Motor neuron (in vitro differentiated cells): ENCODE measurements at regions not wholly inside any gene's neighbourhood (a gene's known extent, or its start where the extent isn't known, plus 50 kb on each side); places are given as distances from the start of the nearest gene placed in this dataset.
"Not testable (repeated sequence)": the region's sequence is repeated elsewhere in the genome, so short reads cannot be mapped to it uniquely, and the experiment has no call there.

ENCODE experiments used
- ATAC-seq, 8 experiments: fragments of 200-7000 bp; cut with Tn5 transposase; replicated peaks in 6 of 8; 2 replicates each; pipeline ENCODE4 v1.8.0; 2021; ENCODE audit warnings: mild to moderate bottlenecking in 8 of 8, moderate library complexity in 8 of 8
- H3K27ac ChIP-seq, 2 donors: fragments of 250-450 bp; sonication (Bioruptor Pico); 2 replicates each; pipeline ENCODE4 v1.9.0; 2021; ENCODE audit warnings: antibody characterized with exemption in 2 of 2, mild to moderate bottlenecking in 2 of 2, moderate library complexity in 1 of 2
- H3K4me1 ChIP-seq, 2 donors: fragments of 250-450 bp; sonication (Bioruptor Pico); replicated peaks in 1 of 2; 2 replicates each; pipeline ENCODE4 v1.6.1; 2021; ENCODE audit warnings: antibody characterized with exemption in 2 of 2, mild to moderate bottlenecking in 2 of 2, moderate library complexity in 1 of 2
- H3K4me3 ChIP-seq, 5 donors: fragments of 250-450 bp; sonication (Bioruptor Pico); 2 replicates each; pipeline ENCODE4 v1.9.0; 2021; ENCODE audit warnings: antibody characterized with exemption in 5 of 5, mild to moderate bottlenecking in 5 of 5, moderate library complexity in 4 of 5
- WGBS, 10 experiments: fragments of 450-650 bp; shearing (Covaris generic); methylation state at CpG; one replicate each; pipeline ENCODE4 v1.0.0; 2022; 5-methylcytosine and 5-hydroxymethylcytosine counted together
- in situ Hi-C, 9 experiments: fragments of 400-800 bp; cut with MboI; loops; one replicate each; pipeline ENCODE4 v1.15.0; 2021; ENCODE audit warnings: low sequenced_read_pairs in 9 of 9, low pct_unique_long_range_greater_than_20kb in 2 of 9; ENCODE audit not compliant: unreplicated experiment in 9 of 9

DNA sequence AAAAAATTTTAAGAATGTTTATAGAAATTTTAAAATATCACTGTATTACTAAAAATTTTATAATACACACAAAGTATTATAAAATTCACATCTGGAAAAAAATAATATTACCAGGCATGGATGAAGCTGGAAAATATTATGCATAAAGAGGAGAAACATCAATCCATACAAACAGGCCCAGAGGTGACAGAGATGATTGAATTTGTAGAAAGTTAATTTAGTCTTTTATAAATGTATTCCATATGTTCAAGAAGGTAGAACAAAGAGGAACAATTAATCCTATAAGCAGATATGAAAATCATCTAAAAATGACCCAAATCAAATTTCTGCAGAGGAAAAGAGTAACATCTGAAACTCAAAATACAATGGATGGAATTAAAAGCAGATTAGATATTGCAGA, 605.2 kb upstream of the CELF4 start:
- Histone ChIP-seq H3K4me3 (no peak overlapping the region), H3K27ac (no peak overlapping the region), H3K4me1 (no peaks in the 10 kb centered on the region)
- ATAC-seq, result no peak
- in situ Hi-C loops, result no loop called here

DNA sequence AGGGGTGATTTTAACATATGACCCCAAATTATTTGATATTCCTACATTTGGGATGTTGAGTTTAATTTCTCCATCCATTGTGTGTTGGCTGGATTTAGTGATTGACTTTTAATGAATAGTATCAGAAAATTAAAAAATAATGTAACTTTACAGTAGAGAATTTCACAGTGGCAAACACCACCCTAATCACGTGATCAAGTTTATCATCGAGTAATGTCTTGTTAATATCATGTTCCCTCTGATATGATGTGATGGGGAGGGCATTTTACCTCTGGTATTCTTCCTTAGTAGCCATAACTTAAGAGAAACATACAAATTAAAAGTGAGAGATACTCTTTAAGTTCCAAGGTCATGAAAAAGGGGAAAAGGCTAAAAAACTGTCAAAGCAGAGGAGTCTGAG, 602.0 kb upstream of the CELF4 start:
- WGBS, 10 experiments, result 5 to 88% (median 71%) methylated on average over 1 to 2 of the region's 2 CpGs; no CpG with 5 or more reads in 2 of the 10 experiments
- in situ Hi-C loops, result no loop called here
- no peak for ATAC-seq
- no peaks in the 10 kb centered on the region for H3K4me1 ChIP-seq
- H3K4me3 ChIP-seq, result no peak overlapping the region
- no peak overlapping the region for H3K27ac ChIP-seq

DNA sequence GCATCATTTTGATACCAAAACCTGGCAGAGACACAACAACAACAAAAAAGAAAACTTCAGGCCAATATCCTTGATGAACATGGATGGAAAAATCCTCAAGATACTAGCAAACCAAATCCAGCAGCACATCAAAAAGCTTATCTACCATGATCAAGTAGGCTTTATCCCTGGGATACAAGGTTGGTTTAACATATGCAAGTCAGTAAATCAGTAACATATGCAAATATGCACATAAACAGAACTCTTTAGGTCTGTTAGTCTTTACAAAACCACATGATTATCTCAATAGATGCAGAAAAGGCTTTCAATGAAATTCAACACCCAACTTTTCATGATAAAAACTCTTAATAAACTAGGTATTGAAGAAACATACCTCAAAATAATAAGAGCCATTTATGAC, 587.5 kb upstream of the CELF4 start:
- peak in 3 of 8 experiments; percentile 38 to 74 (median 62) for ATAC-seq
- in situ Hi-C loops, H3K27ac ChIP-seq, H3K4me3 ChIP-seq, H3K4me1 ChIP-seq: not testable (repeated sequence)

GRCh38 chr18:38116716-38117115, 551.1 kb upstream of the CELF4 start:
- no peaks in the 10 kb centered on the region for H3K4me1 ChIP-seq
- in situ Hi-C loops, result no loop called here
- no peak overlapping the region for H3K4me3 ChIP-seq
- peak in 1 of 8 experiments; percentile 56 for ATAC-seq
- H3K27ac ChIP-seq, result no peak overlapping the region
- WGBS, 10 experiments, result 4 to 60% (median 20%) methylated on average over 1 to 3 of the region's 3 CpGs; no CpG with 5 or more reads in 1 of the 10 experiments

DNA sequence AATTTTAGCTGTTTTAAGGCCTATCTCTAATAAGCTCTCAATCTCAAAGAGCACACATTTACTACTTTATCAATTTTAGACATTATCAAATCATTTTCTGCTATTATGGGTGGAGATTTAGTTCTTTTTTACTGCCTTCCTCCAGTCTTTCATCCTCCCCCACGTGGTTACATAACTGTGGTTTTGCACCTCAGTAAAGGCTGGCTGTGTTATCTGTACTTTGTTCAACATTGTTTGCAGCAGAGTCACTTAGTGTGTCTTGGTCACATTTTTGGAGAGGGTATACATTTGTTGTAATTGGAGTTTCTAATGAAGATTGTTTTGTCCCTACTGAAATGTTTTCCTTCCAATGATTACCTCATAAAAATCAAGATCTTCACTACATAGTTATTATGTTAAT, 549.6 kb upstream of the CELF4 start:
- ATAC-seq, result no peak
- Histone ChIP-seq H3K27ac (no peak overlapping the region), H3K4me1 (no peaks in the 10 kb centered on the region), H3K4me3 (no peak overlapping the region)
- 0 to 80% (median 50%) methylated on average over 1 of the region's 1 CpG; no CpG with 5 or more reads in 1 of the 10 experiments for WGBS, 10 experiments
- in situ Hi-C loops, result no loop called here

DNA sequence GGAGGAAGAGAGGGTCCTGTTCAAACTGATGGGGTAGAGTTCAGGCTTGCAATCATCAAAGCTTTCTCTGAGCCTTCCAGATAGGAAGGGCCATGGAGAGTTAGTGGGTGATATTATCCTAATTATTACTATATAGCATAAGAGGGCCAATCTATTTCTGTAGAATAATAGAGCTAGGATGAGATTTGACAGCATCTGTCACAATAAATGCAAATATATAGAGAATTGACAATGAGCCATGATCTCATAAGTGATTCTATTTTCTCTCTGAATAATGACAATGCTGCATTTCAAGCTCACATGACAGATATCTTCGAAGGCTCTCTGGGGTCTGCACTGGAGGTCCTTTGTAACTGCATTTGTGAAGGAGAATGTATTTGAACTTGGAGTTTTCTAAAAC, 521.9 kb upstream of the CELF4 start:
- WGBS, 10 experiments, result 0 to 88% (median 67%) methylated on average over 1 of the region's 1 CpG; no CpG with 5 or more reads in 4 of the 10 experiments
- H3K4me3 ChIP-seq, result no peak overlapping the region
- no peak for ATAC-seq
- in situ Hi-C loops, result no loop called here
- H3K27ac ChIP-seq, result no peak overlapping the region
- H3K4me1 ChIP-seq, result no peaks in the 10 kb centered on the region

- Histone ChIP-seq H3K27ac (no peak overlapping the region), H3K4me3 (no peak overlapping the region), H3K4me1 (no peaks in the 10 kb centered on the region)
- ATAC-seq, result no peak
- in situ Hi-C loops, result no loop called here
- 17 to 100% (median 70%) methylated on average over 1 of the region's 1 CpG; no CpG with 5 or more reads in 6 of the 10 experiments for WGBS, 10 experiments
Measured at GRCh38 chr18:38081516-38081915, 515.9 kb upstream of the CELF4 start.

- no peak overlapping the region for H3K27ac ChIP-seq
- in situ Hi-C loops, result no loop called here
- H3K4me1 ChIP-seq, result peaks cover 0 to 7% of the 10 kb centered on the region in 2 donors
- WGBS, 10 experiments, result 0 to 61% (median 13%) methylated on average over 1 to 4 of the region's 4 CpGs; no CpG with 5 or more reads in 2 of the 10 experiments
- H3K4me3 ChIP-seq, result no peak overlapping the region
- peak in 2 of 8 experiments; percentile 26 to 46 for ATAC-seq
Measured at GRCh38 chr18:38077229-38077628, 511.6 kb upstream of the CELF4 start.

DNA sequence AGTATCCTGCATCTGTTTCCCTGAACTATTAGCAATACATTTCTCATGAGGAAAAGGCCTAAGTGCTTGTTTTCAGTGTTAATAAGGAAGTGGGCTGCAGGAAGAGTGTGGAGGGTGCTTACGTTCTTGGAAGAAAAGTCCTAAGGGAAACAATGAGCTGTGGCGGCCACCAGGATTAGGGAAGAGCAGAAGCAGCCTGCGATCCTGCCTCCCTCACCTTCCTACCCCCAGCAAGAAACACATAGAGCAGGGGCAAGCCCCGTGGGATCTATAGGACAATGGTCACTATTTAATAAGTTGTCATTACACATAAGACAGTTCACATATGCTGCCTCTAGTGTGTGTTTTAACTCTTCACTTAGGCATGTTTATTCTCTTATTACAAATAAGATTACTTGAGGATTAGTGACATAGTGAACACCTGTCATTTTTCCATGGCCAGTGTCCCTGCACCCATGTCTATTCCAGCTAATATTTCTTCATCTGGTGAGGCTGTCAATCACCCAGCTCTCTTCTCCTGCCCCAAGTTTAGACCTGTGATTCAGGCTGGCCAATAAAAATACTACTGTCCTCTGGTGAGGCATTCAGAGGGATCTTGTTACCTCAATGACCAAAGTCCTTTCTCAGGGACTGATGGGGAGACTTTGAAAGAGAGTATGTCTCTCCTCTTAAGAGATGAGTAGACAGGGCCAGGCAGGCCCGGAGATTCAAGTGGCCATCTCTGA, 510.9 kb upstream of the CELF4 start:
- Histone ChIP-seq H3K4me3 (no peak overlapping the region), H3K4me1 (peaks cover 0 to 7% of the 10 kb centered on the region in 2 donors), H3K27ac (no peak overlapping the region)
- in situ Hi-C loops, result no loop called here
- ATAC-seq, result no peak
- 10 to 91% (median 54%) methylated on average over 1 to 5 of the region's 5 CpGs; no CpG with 5 or more reads in 2 of the 10 experiments for WGBS, 10 experiments

DNA sequence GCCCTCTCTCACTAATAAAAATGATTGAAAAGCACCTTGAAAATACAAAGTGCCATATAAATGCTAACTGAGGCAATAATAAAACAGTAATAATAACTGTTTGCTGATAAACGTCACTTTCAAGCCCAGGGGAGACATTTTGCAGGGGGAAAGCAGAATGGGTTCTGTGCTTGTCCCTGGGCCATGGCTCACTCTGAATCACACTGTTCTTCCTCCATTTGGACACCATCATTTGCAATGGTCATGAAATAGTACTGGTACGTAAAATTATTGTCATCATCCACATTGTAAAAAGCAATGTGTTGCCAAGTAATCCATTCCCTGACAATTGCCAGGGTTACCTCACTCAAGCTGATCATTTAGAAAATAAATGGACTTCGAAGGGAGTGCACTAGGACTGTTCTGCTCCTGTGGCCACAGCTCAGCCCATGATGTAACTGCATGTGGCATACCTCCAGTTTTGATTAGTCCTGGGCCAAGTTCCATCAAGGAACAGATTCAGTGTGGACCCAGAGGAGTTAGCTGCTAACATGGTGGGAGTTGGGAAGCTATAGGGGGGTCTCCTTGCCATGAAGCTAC, 508.8 kb upstream of the CELF4 start:
- ATAC-seq, result peak in 2 of 8 experiments; percentile 64 to 94
- in situ Hi-C loops, result no loop called here
- Histone ChIP-seq H3K4me1 (peaks cover 0 to 7% of the 10 kb centered on the region in 2 donors), H3K27ac (no peak overlapping the region), H3K4me3 (no peak overlapping the region)
- WGBS, 10 experiments, result 0 to 69% (median 40%) methylated on average over 1 to 3 of the region's 3 CpGs; no CpG with 5 or more reads in 2 of the 10 experiments

- WGBS, 10 experiments, result 0 to 100% (median 69%) methylated on average over 1 to 2 of the region's 2 CpGs; no CpG with 5 or more reads in 3 of the 10 experiments
- peak in 1 of 8 experiments; percentile 49 for ATAC-seq
- H3K4me1 ChIP-seq, result no peaks in the 10 kb centered on the region
- no peak overlapping the region for H3K27ac ChIP-seq
- no peak overlapping the region for H3K4me3 ChIP-seq
- in situ Hi-C loops, result no loop called here
Measured at GRCh38 chr18:38067821-38068220, 502.2 kb upstream of the CELF4 start.

DNA sequence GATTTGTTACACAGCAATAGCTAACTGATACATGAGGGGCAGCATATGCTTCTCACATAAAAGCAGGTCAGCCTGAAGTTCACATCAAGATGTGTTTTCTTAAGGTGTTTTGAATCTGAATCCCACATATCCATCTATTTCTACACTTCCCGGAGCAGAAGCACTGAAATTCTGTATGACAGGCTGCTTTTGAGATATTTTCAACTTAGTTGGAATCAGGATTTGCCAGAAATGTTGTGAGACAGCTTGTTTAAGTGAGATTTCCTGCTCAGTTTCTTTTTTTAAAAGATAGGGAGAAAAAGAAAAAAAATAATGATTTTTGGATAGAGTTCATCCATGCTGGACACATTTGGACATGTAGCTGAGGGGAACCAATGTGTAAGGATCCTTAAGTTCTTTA, 501.5 kb upstream of the CELF4 start:
- no peak for ATAC-seq
- Histone ChIP-seq H3K4me1 (no peaks in the 10 kb centered on the region), H3K4me3 (no peak overlapping the region), H3K27ac (no peak overlapping the region)
- 0 to 100% (median 25%) methylated on average over 1 of the region's 1 CpG; no CpG with 5 or more reads in 4 of the 10 experiments for WGBS, 10 experiments
- in situ Hi-C loops, result no loop called here

DNA sequence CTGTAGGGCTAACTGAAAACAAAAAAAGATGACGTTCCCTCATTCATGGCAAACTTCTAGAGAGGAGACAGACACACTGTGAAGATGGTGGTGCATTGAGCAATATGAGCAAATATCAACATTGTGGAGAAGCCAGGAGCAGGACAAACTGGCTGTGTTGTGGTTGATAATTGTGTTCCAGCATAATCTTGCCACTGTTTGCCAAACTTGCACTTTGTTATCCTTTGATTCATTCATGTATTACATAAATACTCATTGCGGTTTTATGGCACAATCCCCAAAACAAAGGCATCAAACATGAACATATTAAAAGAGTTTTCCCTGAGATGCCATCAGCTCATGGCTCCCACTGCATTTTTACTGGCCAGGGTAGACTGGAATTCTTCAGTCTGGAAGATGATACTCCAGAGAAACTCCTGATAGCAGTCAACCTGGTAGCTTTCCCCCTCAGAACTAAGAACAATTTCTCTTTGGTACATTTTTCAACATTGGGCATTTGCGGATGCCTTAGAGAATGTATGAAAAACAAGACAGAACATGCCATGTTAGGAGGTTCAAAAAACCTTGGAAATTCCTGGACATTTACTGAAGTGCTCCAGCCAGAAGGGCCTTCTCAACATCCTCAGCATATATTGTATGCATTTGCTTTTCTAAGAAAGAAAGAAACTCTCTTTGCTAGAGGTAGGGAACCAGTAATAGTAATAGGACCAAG, 487.4 kb upstream of the CELF4 start:
- Histone ChIP-seq H3K27ac (no peak overlapping the region), H3K4me3 (no peak overlapping the region), H3K4me1 (no peaks in the 10 kb centered on the region)
- no peak for ATAC-seq
- in situ Hi-C loops, result no loop called here
- WGBS, 10 experiments, result 12 to 100% (median 85%) methylated on average over 1 to 3 of the region's 3 CpGs; no CpG with 5 or more reads in 2 of the 10 experiments
